IPS-NIHi7 (cell line): ENCODE measurements at regions not wholly inside any gene's neighbourhood (a gene's known extent, or its start where the extent isn't known, plus 50 kb on each side); places are given as distances from the start of the nearest gene placed in this dataset.
A peak's percentile ranks its signal among the peaks of the same experiment; 100 is the strongest.
"Not testable (repeated sequence)": the region's sequence is repeated elsewhere in the genome, so short reads cannot be mapped to it uniquely, and the experiment has no call there.

Experiments used
- DNase-seq: peaks from one replicate; pipeline ENCODE4 v3.0.0; 2012; ENCODE audit warnings: mixed read lengths; ENCODE audit errors: extremely low spot score

GRCh38 chr2:51781691-51782090, 749.8 kb upstream of the NRXN1 start:
- no peak for DNase-seq

GRCh38 chr2:51780353-51780752, 748.4 kb upstream of the NRXN1 start:
- DNase-seq = no peak

DNA sequence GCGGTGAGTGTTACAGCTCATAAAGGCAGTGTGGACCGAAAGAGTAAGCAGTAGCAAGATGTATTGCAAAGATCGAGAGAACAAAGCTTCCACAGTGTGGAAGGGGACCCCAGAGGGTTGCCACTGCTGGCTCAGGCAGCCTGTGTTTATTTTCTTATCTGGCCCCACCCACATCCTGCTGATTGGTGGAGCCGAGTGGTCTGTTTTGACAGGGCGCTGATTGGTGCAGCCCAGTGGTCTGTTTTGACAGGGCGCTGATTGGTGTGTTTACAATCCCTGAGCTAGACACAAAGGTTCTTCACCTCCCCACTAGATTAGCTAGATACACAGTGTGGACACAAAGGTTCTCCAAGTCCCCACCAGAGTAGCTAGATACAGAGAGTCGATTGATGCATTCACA, 747.8 kb upstream of the NRXN1 start:
- not testable (repeated sequence) for DNase-seq

DNA sequence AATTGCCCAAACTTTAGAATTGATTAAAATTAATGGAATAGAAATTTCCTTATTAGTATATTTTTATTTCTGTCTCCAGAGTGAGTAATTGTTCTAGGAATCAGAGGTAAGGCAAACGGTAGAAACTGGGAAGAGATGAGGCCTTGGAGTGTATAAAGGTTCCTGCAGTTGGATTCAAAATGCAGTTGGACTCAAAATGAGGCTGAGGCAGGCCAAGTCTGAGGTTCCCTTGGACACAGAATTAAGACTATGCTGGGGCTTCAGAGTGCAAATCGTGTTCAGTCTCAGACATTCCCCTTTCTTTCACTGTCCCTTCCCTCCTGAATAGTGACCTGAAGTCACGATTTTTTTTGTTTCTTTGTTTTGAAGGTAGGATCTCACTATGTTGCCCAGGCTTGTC, 746.9 kb upstream of the NRXN1 start:
- no peak for DNase-seq

DNA sequence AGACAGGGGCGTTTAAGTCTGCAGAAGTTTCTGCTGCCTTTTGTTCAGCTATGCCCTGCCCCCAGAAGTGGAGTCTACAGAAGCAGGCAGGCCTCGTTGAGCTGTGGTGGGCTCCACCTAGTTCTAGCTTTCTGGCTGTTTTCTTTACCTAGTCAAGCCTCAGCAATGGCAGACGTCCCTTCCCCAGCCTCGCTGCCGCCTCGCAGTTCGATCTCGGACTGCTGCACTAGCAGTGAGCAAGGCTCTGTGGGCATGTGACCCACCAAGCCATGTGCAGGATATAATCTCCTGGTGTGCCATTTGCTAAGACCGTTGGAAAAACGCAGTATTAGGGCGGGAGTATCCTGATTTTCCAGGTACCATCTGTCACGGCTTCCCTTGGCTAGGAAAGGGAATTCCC, 742.7 kb upstream of the NRXN1 start:
- not testable (repeated sequence) for DNase-seq

DNA sequence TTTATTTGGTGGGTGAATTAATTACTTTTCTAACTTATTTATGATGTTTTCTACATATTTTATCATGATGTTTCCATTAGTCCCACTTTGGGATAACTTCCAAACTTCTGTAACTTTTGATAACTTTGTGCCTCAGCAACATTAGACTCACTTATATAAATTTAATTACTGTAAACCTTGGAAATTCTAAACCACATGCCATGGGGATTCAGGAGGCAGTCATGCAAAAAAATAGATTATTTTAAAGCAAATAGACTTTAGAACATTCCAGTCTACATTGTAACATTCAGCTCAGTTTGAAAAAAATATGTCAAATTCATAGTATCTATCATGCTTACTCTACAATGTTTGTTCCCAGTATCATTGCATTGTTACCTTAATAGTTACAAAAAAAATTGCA, 728.5 kb upstream of the NRXN1 start:
- DNase-seq = no peak

GRCh38 chr2:51758081-51758480, 726.1 kb upstream of the NRXN1 start:
- no peak for DNase-seq

DNA sequence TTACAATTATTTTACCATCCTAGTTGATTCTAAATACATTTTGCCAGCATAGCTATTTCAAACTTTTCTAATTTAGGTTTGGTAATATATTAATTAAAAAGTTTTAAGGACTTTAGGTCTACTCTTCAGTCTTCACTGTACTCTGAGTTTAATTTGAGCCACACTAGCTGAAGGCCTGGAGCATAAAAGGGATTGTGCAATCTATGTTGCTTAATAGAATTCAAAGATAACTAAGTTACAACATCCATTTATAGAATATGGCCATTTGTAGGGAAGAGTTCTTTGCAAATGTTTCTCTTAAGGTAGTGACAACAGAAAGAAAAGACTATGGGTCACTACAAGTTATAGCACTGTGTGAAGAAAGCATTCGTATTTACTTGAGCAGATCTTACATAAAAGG, 702.2 kb upstream of the NRXN1 start:
- DNase-seq = no peak

- DNase-seq = no peak
Measured at GRCh38 chr2:51723691-51724090, 691.8 kb upstream of the NRXN1 start.

GRCh38 chr2:51722311-51722710, 690.4 kb upstream of the NRXN1 start:
- no peak for DNase-seq

- no peak for DNase-seq
Measured at GRCh38 chr2:51720826-51721225, 688.9 kb upstream of the NRXN1 start.

GRCh38 chr2:51718881-51719280, 686.9 kb upstream of the NRXN1 start:
- DNase-seq = no peak

DNA sequence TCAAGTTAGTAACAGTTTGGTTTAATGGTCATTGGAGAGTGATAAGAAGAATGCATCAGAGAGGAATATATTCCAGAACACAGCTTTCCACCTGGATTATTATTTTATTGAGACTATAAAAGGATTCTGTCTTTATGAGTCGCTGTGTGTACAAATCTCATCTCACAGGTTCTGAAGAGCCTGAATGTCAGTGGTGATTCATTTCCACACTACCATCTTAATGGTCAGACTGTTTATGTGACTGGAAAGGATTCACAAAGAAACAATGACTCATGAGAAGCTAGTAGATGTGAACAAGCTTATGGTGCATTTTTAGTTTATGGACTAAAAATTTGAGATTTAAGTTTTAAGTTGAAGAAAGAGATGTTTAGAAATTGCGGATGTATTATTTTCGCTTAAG, 685.4 kb upstream of the NRXN1 start:
- DNase-seq = no peak

DNA sequence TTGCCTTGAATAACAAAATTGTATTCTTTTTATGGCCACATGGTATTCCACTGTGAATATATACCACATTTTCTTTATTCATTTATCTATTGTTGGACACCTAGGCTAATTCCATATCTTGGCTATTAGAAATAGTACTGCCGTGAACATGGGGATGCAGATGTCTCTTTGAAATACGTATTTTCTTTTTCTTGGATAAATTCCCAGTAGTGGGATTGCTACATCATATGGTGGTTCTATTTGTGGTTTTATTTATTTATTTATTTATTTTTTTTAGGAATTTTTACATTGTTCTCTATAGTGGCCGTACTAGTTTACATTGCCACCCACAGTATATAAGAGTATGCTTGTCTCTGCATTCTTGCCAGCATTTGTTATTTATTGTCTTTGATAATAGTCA, 679.8 kb upstream of the NRXN1 start:
- DNase-seq = no peak

DNA sequence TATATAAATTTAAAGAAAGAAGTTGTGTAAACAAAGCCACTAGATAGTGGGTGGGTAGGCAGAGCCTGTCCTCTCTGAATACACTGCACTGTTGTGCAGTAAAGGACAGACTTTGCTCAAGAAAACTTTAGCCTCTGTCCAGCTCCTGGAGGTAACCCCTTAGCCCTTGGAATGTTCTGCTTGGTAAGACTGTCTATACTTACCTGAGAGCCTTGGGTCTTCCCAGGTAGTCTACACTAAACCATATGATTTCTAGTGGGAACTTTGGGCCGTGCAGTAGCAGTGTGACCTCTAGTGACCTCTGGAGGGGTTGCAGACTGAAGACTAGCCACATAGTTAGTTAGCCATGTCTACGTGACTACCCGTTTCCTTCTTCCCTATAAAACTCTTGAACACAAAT, 678.3 kb upstream of the NRXN1 start:
- DNase-seq = peak; percentile 80

DNA sequence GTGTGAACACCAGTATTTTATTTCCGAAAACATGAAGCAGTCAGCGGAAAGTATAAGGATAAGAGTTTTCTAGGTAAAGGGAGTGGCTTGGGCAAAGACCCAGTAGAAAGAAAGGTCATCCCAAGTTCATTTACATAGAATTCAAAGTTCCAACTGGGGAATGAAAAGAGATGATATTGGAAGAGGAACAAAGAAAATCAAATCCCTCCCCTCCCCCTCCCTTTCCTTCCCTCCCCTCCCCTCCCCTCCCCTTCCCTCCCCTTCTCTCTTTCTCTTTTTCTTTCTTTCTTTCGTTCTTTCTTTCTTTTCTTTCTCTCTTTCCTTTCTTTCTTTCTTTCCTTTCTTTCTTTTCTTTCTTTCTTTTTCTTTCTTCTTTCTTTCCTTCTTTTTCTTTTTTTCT, 675.7 kb upstream of the NRXN1 start:
- no peak for DNase-seq

GRCh38 chr2:51706220-51706619, 674.3 kb upstream of the NRXN1 start:
- DNase-seq = no peak

DNA sequence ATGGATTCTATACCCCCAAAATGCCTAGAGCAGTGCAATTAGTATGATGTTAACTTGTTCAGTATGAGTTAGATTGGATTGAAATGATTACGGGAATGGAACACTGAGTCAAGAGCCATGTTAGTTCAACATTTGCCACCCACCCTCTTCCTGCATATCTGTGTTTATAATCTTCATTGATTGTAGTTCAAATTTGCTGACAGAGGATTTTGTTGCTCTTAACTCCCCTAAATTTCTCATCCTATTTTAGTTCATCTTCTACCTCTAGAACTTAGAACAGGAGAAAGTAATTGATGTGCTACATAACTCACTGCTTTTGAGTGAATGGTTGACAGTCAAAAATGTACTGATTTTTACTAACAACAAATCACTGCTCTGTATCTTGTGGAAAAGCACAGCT, 673.5 kb upstream of the NRXN1 start:
- no peak for DNase-seq

DNA sequence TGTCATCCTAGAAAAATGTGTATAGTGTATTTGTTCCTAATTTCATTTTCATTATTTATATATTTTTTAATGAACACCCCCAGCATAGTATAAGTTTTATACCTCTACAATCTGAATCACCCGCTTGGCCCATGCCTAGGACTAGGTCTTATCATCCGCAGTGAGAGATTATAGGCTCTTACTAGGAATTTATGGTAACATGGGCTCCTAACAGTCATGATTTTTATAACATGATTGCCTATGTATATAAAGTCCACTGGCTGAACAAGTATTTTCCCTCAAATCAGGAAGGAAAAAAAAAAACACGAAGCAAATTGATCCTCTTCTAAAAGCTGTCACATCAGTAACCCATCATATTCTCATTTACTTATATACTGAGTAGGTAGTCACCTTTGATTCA, 666.1 kb upstream of the NRXN1 start:
- no peak for DNase-seq

- no peak for DNase-seq
Measured at GRCh38 chr2:51697095-51697494, 665.2 kb upstream of the NRXN1 start.

DNA sequence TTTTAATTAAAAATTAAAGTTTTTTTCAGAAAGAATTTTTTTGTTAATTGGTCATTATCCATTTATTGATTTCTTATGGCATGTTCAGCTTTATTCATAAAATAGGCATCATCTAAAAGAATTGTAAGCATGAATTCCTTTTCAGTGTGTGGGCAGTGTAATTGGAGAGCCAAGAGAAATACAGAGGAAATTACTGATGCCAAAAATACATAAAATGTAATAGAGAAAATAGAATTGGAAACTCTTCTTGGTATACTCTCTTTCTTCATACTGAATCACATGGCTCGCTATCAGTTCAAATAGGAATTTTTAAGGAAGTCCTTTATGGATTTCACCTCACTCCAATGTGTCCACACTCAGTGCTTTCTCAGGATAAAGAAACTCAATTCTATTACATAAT, 663.6 kb upstream of the NRXN1 start:
- DNase-seq = no peak

DNA sequence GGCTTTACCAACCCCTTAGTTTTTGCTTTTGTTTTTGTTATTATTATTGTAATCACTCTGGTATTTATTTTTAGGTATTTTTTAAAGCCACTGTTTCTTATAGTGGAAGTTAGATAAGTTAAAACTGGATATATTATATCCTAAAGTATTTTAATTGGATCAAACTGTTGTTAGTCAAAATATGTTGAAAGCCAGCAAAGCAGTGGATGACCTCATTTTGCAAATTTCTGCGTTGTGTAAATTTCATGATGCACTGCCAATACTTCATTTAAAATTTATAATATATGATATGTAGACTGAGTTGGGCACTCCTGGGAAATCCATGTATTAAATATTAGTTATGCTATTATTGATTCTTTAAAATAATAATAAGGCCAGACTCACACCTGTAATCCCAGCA, 661.7 kb upstream of the NRXN1 start:
- no peak for DNase-seq

DNA sequence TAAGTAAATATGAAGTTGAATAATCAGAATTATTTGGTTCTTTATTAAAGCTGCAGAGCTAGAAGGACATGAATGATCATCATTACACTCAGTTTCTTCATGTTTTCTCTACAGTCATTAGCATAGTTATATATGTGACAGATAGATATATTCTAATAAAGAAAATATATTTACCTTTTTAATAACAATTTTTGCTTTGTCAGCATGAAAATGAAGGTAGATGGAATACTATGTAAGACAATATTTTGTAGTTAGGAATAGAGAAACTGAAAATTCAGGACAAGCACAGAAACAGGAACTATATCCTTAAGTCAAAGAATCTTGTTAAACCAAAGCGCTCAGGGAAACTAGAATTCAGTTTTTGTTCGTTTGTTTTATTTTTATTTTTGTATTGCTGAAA, 649.9 kb upstream of the NRXN1 start:
- no peak for DNase-seq

- peak; percentile 18 for DNase-seq
Measured at GRCh38 chr2:51673628-51674027, 641.7 kb upstream of the NRXN1 start.

DNA sequence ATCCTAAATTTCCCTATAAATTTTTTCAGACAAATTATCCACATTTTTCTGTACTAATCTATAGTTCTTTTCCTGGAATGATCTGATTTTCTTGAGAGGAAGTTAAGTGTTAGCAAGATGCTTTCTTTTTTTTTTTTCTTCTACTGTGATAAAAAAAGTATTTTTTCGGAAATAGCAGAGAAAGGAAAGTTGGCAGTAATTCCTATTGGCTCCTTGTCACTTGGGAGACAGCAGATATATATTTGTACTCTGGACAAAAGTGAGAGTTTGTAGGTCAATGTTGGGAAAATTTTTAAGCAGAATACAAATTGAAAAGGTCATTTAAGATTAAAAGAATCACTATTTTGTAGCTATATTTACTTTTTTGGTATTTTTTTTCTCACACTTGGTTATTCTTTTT, 635.7 kb upstream of the NRXN1 start:
- no peak for DNase-seq
